Left cardiac atrium (tissue), 4 donors: ENCODE measurements at regions not wholly inside any gene's neighbourhood (a gene's known extent, or its start where the extent isn't known, plus 50 kb on each side); places are given as distances from the start of the nearest gene placed in this dataset.

Experiments used
- ATAC-seq, 2 donors: fragments of 200-7000 bp; cut with Tn5 transposase; one replicate each; pipeline ENCODE4 v1.9.1; 2020; ENCODE audit warnings: mild to moderate bottlenecking in 2 of 2, moderate library complexity in 2 of 2
- DNase-seq: peaks from one replicate; pipeline ENCODE4 v3.0.0-alpha.2; 2020
- intact Hi-C, 2 donors: fragments of 100-400 bp; cut with DNase I; formaldehyde crosslinking; loops; one replicate each; pipeline versions ENCODE4 v1.14.1 to v1.15.1; 2022 to 2023
- donor health status: DM: no; HTN: yes; CAD: no.
- donor health status: DM: no; HTN: yes; CAD: no; lungs with severe emphysema.
- donor health status: DM: yes; HTN: yes; CAD: no.
- donor health status: Dilated cardiomyopathy.

DNA sequence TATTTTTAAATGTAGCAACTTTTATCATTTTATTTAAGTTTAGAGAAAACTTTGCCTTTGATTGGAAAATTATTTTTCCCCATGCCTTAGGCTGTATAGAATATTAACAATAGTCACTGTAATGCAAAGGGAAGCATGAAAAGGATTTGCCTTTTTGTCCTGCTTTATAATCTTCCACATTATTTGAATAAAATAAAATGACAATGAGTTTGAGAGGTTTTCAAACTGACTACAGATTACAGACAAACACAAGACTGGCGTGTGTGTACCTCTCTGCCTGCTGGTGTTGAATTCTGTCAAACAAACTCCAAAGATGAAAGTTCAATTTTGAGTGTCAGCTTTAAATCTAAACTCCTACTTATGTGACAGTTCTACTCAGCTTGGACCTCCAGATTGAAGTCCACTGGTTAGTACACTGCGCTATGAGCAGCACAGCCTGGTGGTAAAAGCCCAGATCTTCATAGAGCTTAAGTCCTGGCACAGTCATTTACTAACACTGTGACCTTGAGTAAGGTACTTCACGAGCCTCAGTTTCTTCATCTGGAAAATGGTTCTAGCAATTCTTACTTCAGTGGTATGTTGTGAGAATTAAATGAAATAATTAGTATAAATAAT, 98.3 kb upstream of the CPNE8 start:
- no peak for DNase-seq
- ATAC-seq: no peak
- intact Hi-C loops: no loop called here

DNA sequence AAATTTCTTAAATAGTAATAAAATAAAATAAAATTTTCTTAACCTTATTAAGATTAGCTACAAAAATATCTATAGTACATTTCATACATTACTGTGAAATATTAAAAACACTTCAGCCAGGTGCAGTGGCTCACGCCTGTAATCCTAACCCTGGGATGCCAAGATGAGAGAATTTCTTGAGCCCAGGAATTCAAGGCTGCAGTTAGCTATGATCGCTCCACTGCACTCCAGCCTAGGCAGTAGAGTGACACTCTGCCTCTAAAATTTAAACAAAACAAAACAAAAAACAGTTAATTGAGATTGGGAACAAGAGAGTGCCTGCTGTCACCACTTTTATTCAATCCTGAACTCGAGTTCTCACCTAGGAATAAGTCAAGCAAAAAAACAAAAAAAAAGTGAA, 95.0 kb upstream of the CPNE8 start:
- ATAC-seq (no peak), DNase-seq (no peak)
- intact Hi-C loops: no loop called here

GRCh38 chr12:38998887-38999482, 93.6 kb upstream of the CPNE8 start:
- ATAC-seq (no peak), DNase-seq (no peak)
- intact Hi-C loops: no loop called here

DNA sequence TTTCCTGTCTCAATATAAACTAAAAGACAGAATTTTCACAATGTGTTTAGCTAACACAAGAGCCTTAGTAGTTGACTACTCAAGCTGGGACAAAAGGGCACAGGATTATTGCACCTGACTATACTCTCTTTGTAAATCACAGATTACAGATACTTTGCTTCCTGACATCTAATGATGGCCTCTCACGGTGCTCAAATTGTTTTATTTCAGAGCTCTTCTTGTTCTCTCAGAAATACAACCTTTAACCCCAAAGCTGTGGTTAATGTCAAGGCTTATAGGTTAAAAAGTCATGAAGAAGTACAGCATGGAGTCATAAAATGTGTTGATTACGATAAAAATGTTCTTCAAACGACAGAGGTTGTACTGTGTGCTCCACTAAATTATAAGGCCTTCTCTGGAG, 89.9 kb upstream of the CPNE8 start:
- intact Hi-C loops: no loop called here
- DNase-seq: no peak

DNA sequence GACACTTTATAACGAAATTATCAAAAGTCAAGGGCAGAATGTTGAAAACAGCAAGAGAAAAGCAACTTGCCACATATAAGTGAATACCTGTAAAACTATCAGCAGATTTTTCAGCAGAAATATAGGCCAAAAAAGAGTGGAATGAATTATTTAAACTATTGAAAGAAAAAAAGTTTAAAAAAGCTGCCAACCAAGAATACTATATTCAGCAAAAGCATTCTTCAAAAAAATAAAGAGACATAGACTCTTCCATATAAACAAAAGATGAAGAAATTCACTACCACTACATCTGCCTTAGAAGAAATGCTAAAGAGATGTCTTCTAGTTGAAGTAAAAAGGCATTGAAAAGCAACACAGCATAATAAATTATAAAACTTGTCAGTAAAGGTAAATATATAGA, 80.6 kb upstream of the CPNE8 start:
- ATAC-seq (no peak), DNase-seq (no peak)
- intact Hi-C loops: no loop called here

More for the DNA sequence above, 89.9 kb upstream of the CPNE8 start:
- no peak for ATAC-seq

DNA sequence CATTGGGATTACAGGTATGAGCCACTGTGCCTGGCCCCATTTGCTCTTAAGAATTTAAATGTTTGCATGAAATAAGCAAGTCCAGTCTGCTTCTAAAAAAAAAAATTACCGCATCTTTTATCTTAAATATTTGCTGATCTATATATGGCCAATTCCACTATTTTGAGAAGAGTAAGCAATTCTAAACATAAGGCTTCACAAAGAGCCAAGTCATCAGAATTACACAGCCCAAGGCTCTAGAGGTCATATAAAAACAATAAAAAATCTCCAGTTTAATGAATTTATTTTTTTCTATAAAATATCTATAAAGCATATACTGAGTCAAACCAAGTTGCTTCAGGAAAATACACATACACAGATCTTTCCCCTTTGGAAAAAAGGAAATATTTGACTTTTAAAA, 79.0 kb upstream of the CPNE8 start:
- no peak for ATAC-seq
- DNase-seq: no peak
- intact Hi-C loops: no loop called here

DNA sequence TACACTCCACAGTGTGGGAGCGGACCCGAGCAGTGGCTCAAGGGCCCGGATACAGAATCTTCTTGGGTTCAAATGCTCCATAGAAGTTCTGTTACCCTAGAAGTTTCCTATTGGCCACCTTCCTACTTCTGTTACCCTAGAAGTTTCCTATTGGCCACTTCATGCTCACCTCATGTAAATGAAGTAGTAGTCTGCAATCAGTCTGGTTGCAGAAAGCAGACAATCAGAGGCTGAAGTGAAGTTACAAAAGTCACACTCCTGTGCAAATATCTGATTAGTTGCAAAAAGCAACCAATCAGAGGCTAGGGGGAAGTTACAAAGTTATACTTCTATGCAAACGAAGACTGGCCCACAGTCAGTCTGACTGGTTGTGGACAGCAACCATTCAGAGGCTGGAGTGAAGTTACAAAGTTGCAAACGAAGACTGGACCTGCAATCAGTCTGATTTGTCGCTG, 77.8 kb upstream of the CPNE8 start:
- no peak for DNase-seq
- intact Hi-C loops: no loop called here
- no peak for ATAC-seq

- ATAC-seq (no peak), DNase-seq (no peak)
- intact Hi-C loops: no loop called here
Measured at GRCh38 chr12:38977132-38977531, 71.7 kb upstream of the CPNE8 start.

- DNase-seq (no peak), ATAC-seq (no peak)
- intact Hi-C loops: no loop called here
Measured at GRCh38 chr12:38969706-38970105, 64.3 kb upstream of the CPNE8 start.

- ATAC-seq (no peak), DNase-seq (no peak)
- intact Hi-C loops: no loop called here
Measured at GRCh38 chr12:38961683-38962082, 56.3 kb upstream of the CPNE8 start.

DNA sequence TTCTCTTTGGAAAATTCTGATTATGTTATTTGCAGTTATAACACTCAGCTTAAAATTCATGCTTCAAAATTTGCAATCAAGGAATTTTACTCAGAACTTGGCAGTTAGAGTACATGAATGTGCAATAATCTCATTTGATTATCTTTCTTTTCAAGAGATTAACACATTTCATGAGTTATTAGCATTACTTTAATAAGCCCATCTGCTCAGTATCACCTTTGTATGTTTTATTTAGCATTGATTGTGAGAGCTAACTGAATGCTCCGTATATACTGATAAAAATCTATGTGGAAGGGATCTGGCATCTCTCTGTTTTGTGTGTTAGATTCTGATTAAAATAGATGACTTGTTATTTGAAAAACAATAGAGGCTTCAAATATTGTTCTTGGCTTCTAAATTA, 55.6 kb upstream of the CPNE8 start:
- ATAC-seq: no peak

GRCh38 chr12:38956337-38956736, 50.9 kb upstream of the CPNE8 start:
- intact Hi-C loops: no loop called here
- DNase-seq (no peak), ATAC-seq (no peak)

More for the DNA sequence above, 55.6 kb upstream of the CPNE8 start:
- intact Hi-C loops: no loop called here
- DNase-seq: no peak
